ENCODE measurements at regions not wholly inside any gene's neighbourhood (a gene's known extent, or its start where the extent isn't known, plus 50 kb on each side); places are given as distances from the start of the nearest gene placed in this dataset.

DNA sequence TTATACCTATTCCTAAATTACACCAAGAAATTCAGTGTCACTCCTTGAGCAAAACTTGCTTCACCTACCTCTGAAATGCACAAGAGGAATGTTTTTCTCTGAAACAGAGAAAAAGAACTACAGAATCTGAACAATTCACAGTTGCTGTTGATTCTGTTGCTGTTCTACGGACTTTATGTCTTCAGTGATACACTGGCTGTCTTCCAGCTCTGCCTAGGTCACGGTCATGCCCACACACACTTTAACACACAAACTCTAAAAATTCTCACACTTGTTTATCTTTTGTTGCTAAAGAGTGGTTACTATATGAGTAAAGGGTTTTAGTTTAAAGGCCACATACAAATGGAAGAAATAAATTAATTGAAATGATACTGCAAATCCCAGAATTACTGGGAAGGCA, 124.4 kb upstream of the SPRY2 start:
- no peak for TF ChIP-seq MYC (IDR thresholded peaks at IDR 0.05; ENCODE audit: low read depth, low read length)
- no peak for TF ChIP-seq POLR2AphosphoS5 (IDR thresholded peaks at IDR 0.05; ENCODE audit: insufficient read depth, low read depth, low read length)
- TF ChIP-seq CTCF (IDR thresholded peaks at IDR 0.05; ENCODE audit: extremely low read depth in 1 of 2, insufficient read depth in 1 of 2, low read depth in 1 of 2, low read length in 2 of 2), result no peak
- no peak for TF ChIP-seq EZH2 (IDR thresholded peaks at IDR 0.05; ENCODE audit: borderline replicate concordance, low read depth, low read length, severe bottlenecking)

All from endothelial cell of umbilical vein (primary cell).